ENCODE measurements at regions not wholly inside any gene's neighbourhood (a gene's known extent, or its start where the extent isn't known, plus 50 kb on each side); places are given as distances from the start of the nearest gene placed in this dataset.

DNA sequence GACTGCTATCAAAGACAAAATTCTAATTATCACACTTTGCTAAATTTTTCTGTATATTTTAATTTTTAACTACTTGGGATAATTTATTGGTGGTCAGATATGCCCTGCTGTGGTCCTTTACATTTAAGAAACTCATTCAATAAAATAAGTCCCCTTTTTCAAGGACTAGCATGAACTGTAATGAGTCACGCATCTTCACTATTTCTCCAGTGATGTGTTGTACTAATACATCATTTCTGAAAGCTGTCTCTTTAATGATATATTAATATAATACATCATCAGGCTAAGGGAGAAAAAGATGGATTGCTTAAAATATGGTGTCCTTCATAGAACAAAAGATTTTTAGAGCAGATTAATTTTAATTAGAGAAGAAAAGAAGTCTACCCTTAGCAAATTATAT is 901.4 kb downstream of the DIPK2A start (continued):
- TF ChIP-seq, protein P1, sequence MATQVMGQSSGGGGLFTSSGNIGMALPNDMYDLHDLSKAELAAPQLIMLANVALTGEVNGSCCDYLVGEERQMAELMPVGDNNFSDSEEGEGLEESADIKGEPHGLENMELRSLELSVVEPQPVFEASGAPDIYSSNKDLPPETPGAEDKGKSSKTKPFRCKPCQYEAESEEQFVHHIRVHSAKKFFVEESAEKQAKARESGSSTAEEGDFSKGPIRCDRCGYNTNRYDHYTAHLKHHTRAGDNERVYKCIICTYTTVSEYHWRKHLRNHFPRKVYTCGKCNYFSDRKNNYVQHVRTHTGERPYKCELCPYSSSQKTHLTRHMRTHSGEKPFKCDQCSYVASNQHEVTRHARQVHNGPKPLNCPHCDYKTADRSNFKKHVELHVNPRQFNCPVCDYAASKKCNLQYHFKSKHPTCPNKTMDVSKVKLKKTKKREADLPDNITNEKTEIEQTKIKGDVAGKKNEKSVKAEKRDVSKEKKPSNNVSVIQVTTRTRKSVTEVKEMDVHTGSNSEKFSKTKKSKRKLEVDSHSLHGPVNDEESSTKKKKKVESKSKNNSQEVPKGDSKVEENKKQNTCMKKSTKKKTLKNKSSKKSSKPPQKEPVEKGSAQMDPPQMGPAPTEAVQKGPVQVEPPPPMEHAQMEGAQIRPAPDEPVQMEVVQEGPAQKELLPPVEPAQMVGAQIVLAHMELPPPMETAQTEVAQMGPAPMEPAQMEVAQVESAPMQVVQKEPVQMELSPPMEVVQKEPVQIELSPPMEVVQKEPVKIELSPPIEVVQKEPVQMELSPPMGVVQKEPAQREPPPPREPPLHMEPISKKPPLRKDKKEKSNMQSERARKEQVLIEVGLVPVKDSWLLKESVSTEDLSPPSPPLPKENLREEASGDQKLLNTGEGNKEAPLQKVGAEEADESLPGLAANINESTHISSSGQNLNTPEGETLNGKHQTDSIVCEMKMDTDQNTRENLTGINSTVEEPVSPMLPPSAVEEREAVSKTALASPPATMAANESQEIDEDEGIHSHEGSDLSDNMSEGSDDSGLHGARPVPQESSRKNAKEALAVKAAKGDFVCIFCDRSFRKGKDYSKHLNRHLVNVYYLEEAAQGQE (IDR thresholded peaks at IDR 0.05) = no peak
- TF ChIP-seq, protein P2, sequence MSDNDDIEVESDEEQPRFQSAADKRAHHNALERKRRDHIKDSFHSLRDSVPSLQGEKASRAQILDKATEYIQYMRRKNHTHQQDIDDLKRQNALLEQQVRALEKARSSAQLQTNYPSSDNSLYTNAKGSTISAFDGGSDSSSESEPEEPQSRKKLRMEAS (IDR thresholded peaks at IDR 0.05) = no peak
- TF ChIP-seq NR2F2 (IDR thresholded peaks at IDR 0.05) = no peak

DNA sequence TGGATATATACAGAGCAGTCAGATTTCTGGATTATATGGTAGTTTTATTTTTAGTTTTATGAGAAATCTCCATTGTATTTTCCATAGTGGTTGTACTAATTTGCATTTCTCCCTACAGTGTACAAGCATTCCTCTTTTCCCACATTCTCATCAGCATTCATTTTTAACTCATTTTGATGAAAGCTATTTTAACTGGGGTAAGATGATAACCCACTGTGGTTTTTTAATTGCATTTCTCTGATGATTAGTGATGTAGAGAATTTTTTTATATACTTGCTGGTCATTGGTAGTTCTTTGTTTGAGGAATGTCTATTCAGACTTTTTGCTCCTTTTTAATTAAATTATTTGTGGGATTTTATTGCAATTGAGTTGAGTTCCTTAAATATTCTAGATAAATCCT is 903.6 kb downstream of the DIPK2A start:
- TF ChIP-seq FOXA1 (IDR thresholded peaks at IDR 0.05) (no peak), EGR1 (IDR thresholded peaks at IDR 0.05; ENCODE audit: low read depth in 2 of 2) (no peak), FOXA2 (IDR thresholded peaks at IDR 0.05) (no peak), TAF1 (conservative IDR thresholded peaks at IDR 0.05) (no peak), SP1 (IDR thresholded peaks at IDR 0.05) (no peak), RXRA (IDR thresholded peaks at IDR 0.05) (no peak), GABPA (IDR thresholded peaks at IDR 0.05 in 1 of 2, conservative IDR thresholded peaks at IDR 0.05 in 1 of 2) (no peak), NR2F2 (IDR thresholded peaks at IDR 0.05) (no peak), YY1 (IDR thresholded peaks at IDR 0.05) (no peak)
- TF ChIP-seq, protein P1 (IDR thresholded peaks at IDR 0.05) = no peak
- Histone ChIP-seq H3K9ac (ENCODE audit: low read depth in 1 of 2, low read length in 2 of 2) (no peak overlapping the region), H3K4me3 (ENCODE audit: low read depth in 1 of 3, low read length in 3 of 3) (no peak overlapping the region), H3K9me3 (ENCODE audit: control insufficient read depth in 4 of 4, low read length in 3 of 4) (no peaks in the 10 kb centered on the region), H3K36me3 (ENCODE audit: control insufficient read depth in 4 of 4, insufficient read depth in 3 of 4, low read depth in 1 of 4, low read length in 3 of 4) (no peaks in the 10 kb centered on the region), H3K27me3 (ENCODE audit: control insufficient read depth in 4 of 4, insufficient read depth in 4 of 4, low read length in 3 of 4) (peaks cover 0 to 2% (median 0%) of the 10 kb centered on the region in 4 donors), H3K27ac (ENCODE audit: low read depth in 1 of 2, low read length in 2 of 2) (no peak overlapping the region), H3K4me1 (ENCODE audit: control insufficient read depth in 4 of 4, insufficient read depth in 4 of 4, low read length in 3 of 4) (no peaks in the 10 kb centered on the region)
- no peak for DNase-seq (ENCODE audit: low spot score)

DNA sequence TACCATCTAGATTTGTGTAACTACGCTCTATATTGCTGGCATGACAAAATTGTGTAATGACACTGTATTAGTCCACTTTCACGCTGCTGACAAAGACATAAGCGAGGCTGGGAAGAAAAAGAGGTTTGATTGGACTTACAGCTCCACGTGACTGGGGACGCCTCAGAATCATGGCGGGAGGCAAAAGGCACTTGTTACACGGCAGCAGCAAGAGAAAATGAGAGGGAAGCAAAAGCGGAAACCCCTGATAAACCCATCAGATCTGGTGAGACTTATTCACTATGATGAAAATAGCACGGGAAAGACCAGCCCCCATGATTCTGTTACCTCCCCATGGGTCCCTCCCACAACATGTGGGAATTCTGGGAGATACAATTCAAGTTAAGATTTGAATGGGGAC is 905.7 kb downstream of the DIPK2A start:
- Histone ChIP-seq H3K36me3 (ENCODE audit: control insufficient read depth in 4 of 4, insufficient read depth in 3 of 4, low read depth in 1 of 4, low read length in 3 of 4) (no peaks in the 10 kb centered on the region), H3K4me3 (ENCODE audit: low read depth in 1 of 3, low read length in 3 of 3) (no peak overlapping the region), H3K4me1 (ENCODE audit: control insufficient read depth in 4 of 4, insufficient read depth in 4 of 4, low read length in 3 of 4) (no peaks in the 10 kb centered on the region), H3K27me3 (ENCODE audit: control insufficient read depth in 4 of 4, insufficient read depth in 4 of 4, low read length in 3 of 4) (peaks cover 0 to 2% (median 0%) of the 10 kb centered on the region in 4 donors), H3K9me3 (ENCODE audit: control insufficient read depth in 4 of 4, low read length in 3 of 4) (peaks cover 0 to under 1% (median 0%) of the 10 kb centered on the region in 4 donors), H3K27ac (ENCODE audit: low read depth in 1 of 2, low read length in 2 of 2) (no peak overlapping the region), H3K9ac (ENCODE audit: low read depth in 1 of 2, low read length in 2 of 2) (no peak overlapping the region)
- TF ChIP-seq, protein P1 (IDR thresholded peaks at IDR 0.05) = no peak
- TF ChIP-seq FOXA1 (IDR thresholded peaks at IDR 0.05) (no peak), RXRA (IDR thresholded peaks at IDR 0.05) (no peak), GABPA (IDR thresholded peaks at IDR 0.05 in 1 of 2, conservative IDR thresholded peaks at IDR 0.05 in 1 of 2) (no peak), HNF4A (conservative IDR thresholded peaks at IDR 0.05) (no peak), TAF1 (conservative IDR thresholded peaks at IDR 0.05) (no peak)
- no peak for DNase-seq (ENCODE audit: low spot score)
- WGBS = 87% methylated on average over 9 of the region's 9 CpGs
